Omental fat pad (tissue), 3 donors: ENCODE measurements at regions not wholly inside any gene's neighbourhood (a gene's known extent, or its start where the extent isn't known, plus 50 kb on each side); places are given as distances from the start of the nearest gene placed in this dataset.

ENCODE experiments used
- ATAC-seq: fragments of 150-250 bp; one replicate; pipeline ENCODE4 v1.9.1; 2016; ENCODE audit warnings: mild to moderate bottlenecking, moderate library complexity; ENCODE audit not compliant: low FRiP score
- DNase-seq: peaks from one replicate; pipeline ENCODE4 v3.0.0-alpha.2; 2019; ENCODE audit warnings: low spot score
- TF ChIP-seq, protein P1 (sequence below), 3 donors: fragments of 450-650 bp; IDR thresholded peaks; one replicate each; pipeline ENCODE4 v1.5.1; 2016 to 2017; ENCODE audit warnings: antibody characterized with exemption in 3 of 3, mild to moderate bottlenecking in 3 of 3, moderate library complexity in 2 of 3

DNA sequence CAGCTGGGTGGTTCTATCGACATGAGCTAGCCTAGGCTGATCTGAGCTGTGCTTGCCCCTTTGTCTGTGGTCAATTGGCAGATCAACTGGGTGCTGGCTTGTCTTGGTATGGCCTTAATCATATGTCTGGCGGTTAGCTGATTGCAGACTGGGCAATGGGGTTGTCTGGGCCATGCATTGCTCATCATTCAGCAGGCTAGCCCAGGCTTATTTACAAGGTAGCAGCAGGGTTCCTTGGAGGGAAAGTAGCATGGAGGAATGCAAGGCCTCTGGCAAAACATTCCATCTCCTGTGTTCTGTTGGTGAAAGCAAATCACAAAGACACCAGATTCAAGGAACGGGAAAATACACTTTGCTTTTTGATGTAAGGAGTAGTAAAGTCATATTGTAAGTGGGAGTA is 84.0 kb upstream of the IVNS1ABP start:
- DNase-seq (no peak), ATAC-seq (no peak)
- TF ChIP-seq, protein P1, sequence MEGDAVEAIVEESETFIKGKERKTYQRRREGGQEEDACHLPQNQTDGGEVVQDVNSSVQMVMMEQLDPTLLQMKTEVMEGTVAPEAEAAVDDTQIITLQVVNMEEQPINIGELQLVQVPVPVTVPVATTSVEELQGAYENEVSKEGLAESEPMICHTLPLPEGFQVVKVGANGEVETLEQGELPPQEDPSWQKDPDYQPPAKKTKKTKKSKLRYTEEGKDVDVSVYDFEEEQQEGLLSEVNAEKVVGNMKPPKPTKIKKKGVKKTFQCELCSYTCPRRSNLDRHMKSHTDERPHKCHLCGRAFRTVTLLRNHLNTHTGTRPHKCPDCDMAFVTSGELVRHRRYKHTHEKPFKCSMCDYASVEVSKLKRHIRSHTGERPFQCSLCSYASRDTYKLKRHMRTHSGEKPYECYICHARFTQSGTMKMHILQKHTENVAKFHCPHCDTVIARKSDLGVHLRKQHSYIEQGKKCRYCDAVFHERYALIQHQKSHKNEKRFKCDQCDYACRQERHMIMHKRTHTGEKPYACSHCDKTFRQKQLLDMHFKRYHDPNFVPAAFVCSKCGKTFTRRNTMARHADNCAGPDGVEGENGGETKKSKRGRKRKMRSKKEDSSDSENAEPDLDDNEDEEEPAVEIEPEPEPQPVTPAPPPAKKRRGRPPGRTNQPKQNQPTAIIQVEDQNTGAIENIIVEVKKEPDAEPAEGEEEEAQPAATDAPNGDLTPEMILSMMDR (IDR thresholded peaks at IDR 0.05): no peak

DNA sequence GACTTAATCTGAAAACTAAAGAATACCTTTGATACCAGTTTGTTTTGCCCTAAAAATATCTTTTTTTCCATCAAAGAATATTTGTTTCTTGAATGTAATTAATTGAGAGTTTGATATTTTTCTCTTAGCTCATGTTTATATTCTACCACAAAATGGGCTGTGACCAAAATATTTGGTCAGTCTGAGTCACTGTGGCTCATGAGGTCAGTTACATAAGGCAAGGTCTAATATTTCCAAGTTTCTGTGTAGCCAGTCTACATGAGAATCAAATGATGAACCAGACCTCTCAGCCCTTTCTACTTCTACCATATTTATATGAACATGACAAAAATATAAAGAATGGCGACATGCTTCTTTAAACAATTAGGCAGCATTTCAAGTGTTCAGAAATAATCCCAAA is 83.0 kb upstream of the IVNS1ABP start:
- TF ChIP-seq, protein P1 (IDR thresholded peaks at IDR 0.05): no peak
- DNase-seq (no peak), ATAC-seq (no peak)

DNA sequence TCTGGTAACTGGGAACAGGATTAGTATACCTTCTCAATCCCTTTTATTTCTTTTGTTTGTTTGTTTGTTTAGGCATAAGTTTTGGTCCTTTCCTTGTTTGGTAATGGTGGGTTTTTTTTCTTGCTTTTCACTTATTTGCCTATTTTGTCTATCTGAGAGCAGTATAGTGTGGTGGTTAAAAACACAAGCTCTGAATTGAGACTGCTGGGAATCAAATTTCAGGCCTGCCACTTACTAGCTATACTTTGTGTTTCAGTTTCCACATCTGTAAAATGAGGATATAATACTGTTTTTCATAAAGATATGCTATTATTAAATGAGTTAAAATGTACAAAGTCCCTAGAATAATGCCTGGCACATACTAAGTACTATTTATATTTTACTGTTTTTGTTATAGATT is 81.6 kb upstream of the IVNS1ABP start:
- no peak for ATAC-seq
- TF ChIP-seq, protein P1 (IDR thresholded peaks at IDR 0.05): no peak

DNA sequence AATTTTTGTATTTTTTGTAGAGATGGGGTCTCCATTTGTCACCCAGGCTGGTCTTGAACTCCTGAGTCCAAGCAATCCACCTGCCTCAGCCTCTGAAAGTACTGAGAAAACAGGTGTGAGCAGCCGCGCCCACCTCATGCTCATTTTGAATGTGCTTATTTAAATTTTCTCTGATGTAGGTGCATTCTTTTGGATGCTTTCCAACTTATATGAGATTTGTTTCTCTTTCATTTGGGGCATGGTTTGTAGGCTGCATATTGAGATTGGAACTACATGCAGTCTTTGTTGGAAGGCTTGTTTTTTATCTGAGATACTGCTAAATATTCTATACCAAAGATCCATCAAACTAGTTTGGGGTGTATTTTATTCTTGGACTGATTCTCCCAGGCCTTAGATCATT is 81.0 kb upstream of the IVNS1ABP start:
- no peak for DNase-seq
- TF ChIP-seq, protein P1 (IDR thresholded peaks at IDR 0.05): no peak
- ATAC-seq: no peak

More for the DNA sequence above, 81.6 kb upstream of the IVNS1ABP start:
- DNase-seq: no peak

DNA sequence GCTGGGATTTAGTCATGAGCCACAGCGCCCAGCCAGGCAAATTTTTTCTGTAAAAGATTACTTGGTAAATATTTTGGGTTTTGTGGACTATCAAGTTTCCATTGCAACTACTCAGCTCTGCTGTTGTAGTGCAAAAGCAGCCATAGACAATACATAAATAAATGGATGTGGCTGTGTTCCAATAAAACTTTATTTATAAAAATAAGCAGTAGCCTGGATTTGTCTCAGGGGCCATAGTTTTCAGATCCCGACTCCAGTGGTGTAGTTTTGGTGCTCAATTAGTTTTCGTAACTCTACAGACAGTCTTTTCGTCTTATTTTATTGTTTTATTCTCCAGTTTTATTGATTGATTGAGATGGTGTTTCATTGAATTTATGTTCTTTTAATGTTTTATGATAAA is 80.1 kb upstream of the IVNS1ABP start:
- TF ChIP-seq, protein P1 (IDR thresholded peaks at IDR 0.05): no peak
- ATAC-seq (no peak), DNase-seq (no peak)

DNA sequence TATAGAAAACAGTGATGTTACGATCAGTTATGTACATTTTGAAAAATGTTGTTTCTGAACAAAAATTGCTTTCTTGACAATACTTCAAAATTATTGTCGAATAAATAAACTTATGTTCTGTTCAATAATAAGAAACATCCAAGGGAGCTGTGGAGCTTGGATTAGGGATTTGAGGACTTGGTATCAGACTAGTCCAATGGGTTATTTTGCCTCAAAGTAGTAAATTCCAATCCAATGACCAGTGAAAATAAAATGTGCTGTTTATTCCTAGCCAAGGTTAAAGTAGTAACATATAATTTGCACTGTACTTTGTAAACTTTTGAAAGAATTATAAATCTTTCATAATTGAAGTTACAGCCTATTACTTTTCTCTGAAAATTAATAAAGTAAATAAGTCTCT is 79.1 kb upstream of the IVNS1ABP start:
- TF ChIP-seq, protein P1 (IDR thresholded peaks at IDR 0.05): no peak
- DNase-seq (no peak), ATAC-seq (no peak)

DNA sequence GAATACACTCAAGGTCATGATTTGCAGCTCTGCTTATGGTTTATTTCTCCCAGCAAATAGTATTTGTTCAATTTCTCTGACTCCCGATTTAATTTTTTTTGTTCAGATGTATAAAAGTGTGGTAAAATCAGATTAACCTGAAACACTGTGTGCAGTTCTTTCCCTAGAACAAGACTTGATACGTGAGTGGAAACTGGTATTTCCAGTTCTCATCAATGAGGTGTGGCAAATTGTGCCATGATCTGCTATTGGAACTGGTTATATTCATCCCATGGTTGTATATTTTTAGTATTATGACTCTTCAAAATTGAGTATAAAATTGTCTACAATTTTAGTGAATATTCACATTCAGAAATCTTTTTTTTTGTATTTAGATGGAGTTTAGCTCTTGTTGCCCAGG is 76.8 kb upstream of the IVNS1ABP start:
- TF ChIP-seq, protein P1 (IDR thresholded peaks at IDR 0.05): no peak
- no peak for DNase-seq
- no peak for ATAC-seq
